ENCODE measurements at regions not wholly inside any gene's neighbourhood (a gene's known extent, or its start where the extent isn't known, plus 50 kb on each side); places are given as distances from the start of the nearest gene placed in this dataset.

DNA sequence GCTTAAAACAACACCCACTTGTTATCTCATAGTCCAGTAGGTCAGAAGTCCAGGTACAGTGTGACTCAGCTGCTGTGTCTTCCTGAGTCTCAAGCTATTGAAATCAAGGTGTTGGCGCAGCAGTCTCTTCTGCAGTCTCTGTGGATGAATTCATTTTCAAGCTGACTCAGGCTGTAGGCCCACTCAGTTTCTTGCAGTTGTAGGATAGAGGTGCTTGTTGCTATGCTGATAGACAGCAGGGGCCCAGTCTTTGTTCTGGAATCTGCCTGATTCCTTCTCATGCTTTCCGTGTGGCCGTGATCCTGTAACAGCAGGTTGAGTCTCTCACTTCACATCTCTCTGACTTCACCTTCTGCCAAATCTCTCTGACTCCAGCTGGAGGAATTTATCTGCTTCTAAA is 400.4 kb upstream of the POM121L12 start:
- TF ChIP-seq, protein P1, sequence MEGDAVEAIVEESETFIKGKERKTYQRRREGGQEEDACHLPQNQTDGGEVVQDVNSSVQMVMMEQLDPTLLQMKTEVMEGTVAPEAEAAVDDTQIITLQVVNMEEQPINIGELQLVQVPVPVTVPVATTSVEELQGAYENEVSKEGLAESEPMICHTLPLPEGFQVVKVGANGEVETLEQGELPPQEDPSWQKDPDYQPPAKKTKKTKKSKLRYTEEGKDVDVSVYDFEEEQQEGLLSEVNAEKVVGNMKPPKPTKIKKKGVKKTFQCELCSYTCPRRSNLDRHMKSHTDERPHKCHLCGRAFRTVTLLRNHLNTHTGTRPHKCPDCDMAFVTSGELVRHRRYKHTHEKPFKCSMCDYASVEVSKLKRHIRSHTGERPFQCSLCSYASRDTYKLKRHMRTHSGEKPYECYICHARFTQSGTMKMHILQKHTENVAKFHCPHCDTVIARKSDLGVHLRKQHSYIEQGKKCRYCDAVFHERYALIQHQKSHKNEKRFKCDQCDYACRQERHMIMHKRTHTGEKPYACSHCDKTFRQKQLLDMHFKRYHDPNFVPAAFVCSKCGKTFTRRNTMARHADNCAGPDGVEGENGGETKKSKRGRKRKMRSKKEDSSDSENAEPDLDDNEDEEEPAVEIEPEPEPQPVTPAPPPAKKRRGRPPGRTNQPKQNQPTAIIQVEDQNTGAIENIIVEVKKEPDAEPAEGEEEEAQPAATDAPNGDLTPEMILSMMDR (IDR thresholded peaks at IDR 0.05), result no peak
- TF ChIP-seq POLR2A (IDR thresholded peaks at IDR 0.05), result no peak
